B cell (primary cell): ENCODE measurements at regions not wholly inside any gene's neighbourhood (a gene's known extent, or its start where the extent isn't known, plus 50 kb on each side); places are given as distances from the start of the nearest gene placed in this dataset.

ENCODE experiments used
- EZH2 ChIP-seq: IDR thresholded peaks from 2 replicates; pipeline ENCODE4 v1.6.1; 2012; ENCODE audit warnings: borderline replicate concordance, low read depth, mild to moderate bottlenecking, moderate library complexity, low read length; ENCODE audit not compliant: insufficient read depth, poor library complexity, severe bottlenecking
- TF ChIP-seq, protein P1 (sequence below): fragments of 200-600 bp; IDR thresholded peaks from one replicate; pipeline ENCODE4 v1.8.0; 2022; ENCODE audit warnings: antibody characterized with exemption, mild to moderate bottlenecking

- TF ChIP-seq, protein P1, sequence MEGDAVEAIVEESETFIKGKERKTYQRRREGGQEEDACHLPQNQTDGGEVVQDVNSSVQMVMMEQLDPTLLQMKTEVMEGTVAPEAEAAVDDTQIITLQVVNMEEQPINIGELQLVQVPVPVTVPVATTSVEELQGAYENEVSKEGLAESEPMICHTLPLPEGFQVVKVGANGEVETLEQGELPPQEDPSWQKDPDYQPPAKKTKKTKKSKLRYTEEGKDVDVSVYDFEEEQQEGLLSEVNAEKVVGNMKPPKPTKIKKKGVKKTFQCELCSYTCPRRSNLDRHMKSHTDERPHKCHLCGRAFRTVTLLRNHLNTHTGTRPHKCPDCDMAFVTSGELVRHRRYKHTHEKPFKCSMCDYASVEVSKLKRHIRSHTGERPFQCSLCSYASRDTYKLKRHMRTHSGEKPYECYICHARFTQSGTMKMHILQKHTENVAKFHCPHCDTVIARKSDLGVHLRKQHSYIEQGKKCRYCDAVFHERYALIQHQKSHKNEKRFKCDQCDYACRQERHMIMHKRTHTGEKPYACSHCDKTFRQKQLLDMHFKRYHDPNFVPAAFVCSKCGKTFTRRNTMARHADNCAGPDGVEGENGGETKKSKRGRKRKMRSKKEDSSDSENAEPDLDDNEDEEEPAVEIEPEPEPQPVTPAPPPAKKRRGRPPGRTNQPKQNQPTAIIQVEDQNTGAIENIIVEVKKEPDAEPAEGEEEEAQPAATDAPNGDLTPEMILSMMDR: no peak
- TF ChIP-seq EZH2: no peak
Measured at GRCh38 chr13:74921326-74921725, 560.6 kb downstream of the TBC1D4 start.
